RWPE1 (cell line): ENCODE measurements at regions not wholly inside any gene's neighbourhood (a gene's known extent, or its start where the extent isn't known, plus 50 kb on each side); places are given as distances from the start of the nearest gene placed in this dataset.
"Not testable (repeated sequence)": the region's sequence is repeated elsewhere in the genome, so short reads cannot be mapped to it uniquely, and the experiment has no call there.

ENCODE experiments used
- CTCF ChIA-PET: fragments of 350-600 bp; sonication (Branson Sonifier 250); formaldehyde crosslinking; extraction: SDS; loops from one replicate; lab custom pipeline; 2021; lab: Yijun Ruan, JAX
- POLR2A ChIA-PET: fragments of 400-600 bp; formaldehyde crosslinking; extraction: SDS; loops from one replicate; lab custom pipeline; 2020; ENCODE audit warnings: antibody characterized with exemption; ENCODE audit not compliant: low non-redundant PET; lab: Yijun Ruan, JAX
- DNase-seq: peaks from one replicate; pipeline ENCODE4 v3.0.0; 2012; ENCODE audit warnings: low spot score
- H3K27ac ChIP-seq: fragments of 450-650 bp; 2 replicates; pipeline ENCODE4 v1.5.1; 2017
- CTCF ChIP-seq: fragments of 450-650 bp; conservative IDR thresholded peaks from 2 replicates; pipeline ENCODE4 v1.5.1; 2017; ENCODE audit warnings: low read depth, mild to moderate bottlenecking

GRCh38 chr3:159371961-159372360 is 570.1 kb downstream of the MFSD1 start:
- DNase-seq: no peak
- ChIA-PET POLR2A (no interaction called here), CTCF (no interaction called here)
- TF ChIP-seq CTCF: no peak
- no peak overlapping the region for H3K27ac ChIP-seq

- ChIA-PET CTCF (no interaction called here), POLR2A (no interaction called here)
- no peak for TF ChIP-seq CTCF
- H3K27ac ChIP-seq: no peak overlapping the region
- no peak for DNase-seq
Measured at GRCh38 chr3:159378396-159379194, 576.7 kb downstream of the MFSD1 start.

GRCh38 chr3:159380891-159381290 is 579.0 kb downstream of the MFSD1 start:
- no peak for DNase-seq
- TF ChIP-seq CTCF: no peak
- CTCF ChIA-PET: no interaction called here
- POLR2A ChIA-PET: no interaction called here
- H3K27ac ChIP-seq: no peak overlapping the region

- no peak overlapping the region for H3K27ac ChIP-seq
- CTCF ChIA-PET: no interaction called here
- DNase-seq: no peak
- no peak for TF ChIP-seq CTCF
- POLR2A ChIA-PET: no interaction called here
Measured at GRCh38 chr3:159390656-159391212, 588.9 kb downstream of the MFSD1 start.

- DNase-seq, CTCF ChIA-PET, H3K27ac ChIP-seq, POLR2A ChIA-PET: not testable (repeated sequence)
Measured at GRCh38 chr3:159397683-159398082, 591.0 kb upstream of the IL12A start.

GRCh38 chr3:159401069-159401468 is 587.6 kb upstream of the IL12A start:
- POLR2A ChIA-PET: no interaction called here
- H3K27ac ChIP-seq: no peak overlapping the region
- CTCF ChIA-PET: interaction anchor here (0.7 kb wide), 1 partner anchor 71 kb away, joined by 3 read pairs; no protein-coding TSS in a partner anchor
- TF ChIP-seq CTCF: no peak
- DNase-seq: no peak

GRCh38 chr3:159409711-159410110 is 578.9 kb upstream of the IL12A start:
- POLR2A ChIA-PET, H3K27ac ChIP-seq, DNase-seq: not testable (repeated sequence)
- CTCF ChIA-PET: interaction anchor here (0.6 kb wide), 1 partner anchor 280 kb away, joined by 3 read pairs; no protein-coding TSS in a partner anchor
